Chondrocyte (in vitro differentiated cells): ENCODE measurements at regions not wholly inside any gene's neighbourhood (a gene's known extent, or its start where the extent isn't known, plus 50 kb on each side); places are given as distances from the start of the nearest gene placed in this dataset.

Source experiments
- DNase-seq: peaks from one replicate; pipeline ENCODE4 v3.0.0; 2021; ENCODE audit warnings: mixed read lengths, low spot score
- H3K27ac Mint-ChIP-seq: one replicate; pipeline ENCODE4 v1.8.0; 2021; ENCODE audit warnings: mild to moderate bottlenecking, moderate library complexity, mixed read lengths; ENCODE audit not compliant: unreplicated experiment
- H3K27me3 Mint-ChIP-seq: 2 replicates; pipeline ENCODE4 v1.8.0; 2021; ENCODE audit warnings: low read depth, mixed read lengths
- H3K36me3 Mint-ChIP-seq: 2 replicates; pipeline ENCODE4 v1.8.0; 2021; ENCODE audit warnings: low read depth, mixed read lengths
- H3K4me1 Mint-ChIP-seq: 2 replicates; pipeline ENCODE4 v1.8.0; 2021; ENCODE audit warnings: low read depth, mild to moderate bottlenecking, mixed read lengths
- H3K4me3 Mint-ChIP-seq: one replicate; pipeline ENCODE4 v1.8.0; 2021; ENCODE audit warnings: mild to moderate bottlenecking, moderate library complexity, mixed read lengths; ENCODE audit not compliant: unreplicated experiment
- H3K9me3 Mint-ChIP-seq: 2 replicates; pipeline ENCODE4 v1.8.0; 2021; ENCODE audit warnings: low read depth, mixed read lengths
- CTCF ChIP-seq: fragments of 200-600 bp; sonication (generic); IDR thresholded peaks from 2 replicates; pipeline ENCODE4 v1.5.0; 2021; ENCODE audit warnings: antibody characterized with exemption, mild to moderate bottlenecking, moderate library complexity

- H3K9me3 Mint-ChIP-seq: no peaks in the 10 kb centered on the region
- no peak for DNase-seq
- H3K27ac Mint-ChIP-seq: no peak overlapping the region
- H3K4me3 Mint-ChIP-seq: no peak overlapping the region
- H3K27me3 Mint-ChIP-seq: no peaks in the 10 kb centered on the region
- no peaks in the 10 kb centered on the region for H3K36me3 Mint-ChIP-seq
- peaks cover 7% of the 10 kb centered on the region for H3K4me1 Mint-ChIP-seq
- TF ChIP-seq CTCF: no peak
Observed at GRCh38 chr4:126807132-126807531, 825.6 kb upstream of the INTU start.

- H3K27ac Mint-ChIP-seq: no peak overlapping the region
- no peak for DNase-seq
- peak; percentile 13 for TF ChIP-seq CTCF
- peaks cover 9% of the 10 kb centered on the region for H3K4me1 Mint-ChIP-seq
- H3K4me3 Mint-ChIP-seq: no peak overlapping the region
- no peaks in the 10 kb centered on the region for H3K27me3 Mint-ChIP-seq
- H3K9me3 Mint-ChIP-seq: peaks cover 8% of the 10 kb centered on the region
- peaks cover 1% of the 10 kb centered on the region for H3K36me3 Mint-ChIP-seq
Observed at GRCh38 chr4:126812076-126812475, 820.7 kb upstream of the INTU start.

GRCh38 chr4:126820631-126821030 lies 812.1 kb upstream of the INTU start:
- DNase-seq: no peak
- H3K9me3 Mint-ChIP-seq: peaks cover 18% of the 10 kb centered on the region
- no peak overlapping the region for H3K4me3 Mint-ChIP-seq
- H3K36me3 Mint-ChIP-seq: peaks cover 3% of the 10 kb centered on the region
- no peaks in the 10 kb centered on the region for H3K4me1 Mint-ChIP-seq
- H3K27ac Mint-ChIP-seq: no peak overlapping the region
- no peak for TF ChIP-seq CTCF
- no peaks in the 10 kb centered on the region for H3K27me3 Mint-ChIP-seq

- Mint-ChIP-seq H3K9me3 (peaks cover 18% of the 10 kb centered on the region), H3K4me3 (no peak overlapping the region), H3K4me1 (no peaks in the 10 kb centered on the region), H3K36me3 (peaks cover 3% of the 10 kb centered on the region), H3K27me3 (no peaks in the 10 kb centered on the region), H3K27ac (no peak overlapping the region)
- TF ChIP-seq CTCF: no peak
- DNase-seq: no peak
Observed at GRCh38 chr4:126821152-126821551, 811.6 kb upstream of the INTU start.

- Mint-ChIP-seq H3K4me3 (no peak overlapping the region), H3K4me1 (no peaks in the 10 kb centered on the region), H3K36me3 (peaks cover 3% of the 10 kb centered on the region), H3K9me3 (peaks cover 7% of the 10 kb centered on the region), H3K27me3 (no peaks in the 10 kb centered on the region), H3K27ac (no peak overlapping the region)
- DNase-seq: no peak
- TF ChIP-seq CTCF: no peak
Observed at GRCh38 chr4:126825083-126825482, 807.7 kb upstream of the INTU start.
